ENCODE measurements at regions not wholly inside any gene's neighbourhood (a gene's known extent, or its start where the extent isn't known, plus 50 kb on each side); places are given as distances from the start of the nearest gene placed in this dataset.

DNA sequence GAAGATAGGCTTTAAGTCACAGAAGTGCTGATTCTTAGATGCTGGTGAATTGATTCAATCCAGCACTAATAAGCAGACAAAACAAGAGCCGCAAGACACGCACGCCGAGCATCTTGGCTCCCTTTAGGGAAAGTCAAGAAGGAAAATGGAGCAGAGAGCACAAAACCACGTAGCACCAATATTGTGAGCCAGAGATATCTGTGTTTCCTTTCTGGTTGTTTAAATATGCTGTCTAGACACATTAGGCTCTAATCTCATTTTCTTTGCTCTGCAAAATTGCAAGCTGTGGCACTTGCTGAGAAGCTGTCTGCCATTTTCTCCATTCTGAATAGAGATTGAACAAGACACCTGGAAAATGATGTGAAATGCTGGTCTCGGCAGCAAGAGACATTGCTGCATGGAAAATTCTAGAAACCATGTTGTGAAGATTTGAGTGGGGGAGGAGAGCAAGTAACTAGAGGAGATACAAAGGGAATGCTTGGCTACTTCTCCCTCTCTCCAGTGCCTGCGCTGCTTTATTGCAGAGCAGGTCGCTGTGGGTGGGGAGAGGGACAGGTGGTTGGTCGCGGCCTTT lies 336.3 kb downstream of the MED10 start:
- H3K27me3 ChIP-seq: peaks cover 0 to 11% (median 0%) of the 10 kb centered on the region in 9 donors
- intact Hi-C loops (cut with DNase I): no loop called here
- no peak for ATAC-seq
- no peak for TF ChIP-seq POLR2A (IDR thresholded peaks at IDR 0.05)
- TF ChIP-seq, protein P1, sequence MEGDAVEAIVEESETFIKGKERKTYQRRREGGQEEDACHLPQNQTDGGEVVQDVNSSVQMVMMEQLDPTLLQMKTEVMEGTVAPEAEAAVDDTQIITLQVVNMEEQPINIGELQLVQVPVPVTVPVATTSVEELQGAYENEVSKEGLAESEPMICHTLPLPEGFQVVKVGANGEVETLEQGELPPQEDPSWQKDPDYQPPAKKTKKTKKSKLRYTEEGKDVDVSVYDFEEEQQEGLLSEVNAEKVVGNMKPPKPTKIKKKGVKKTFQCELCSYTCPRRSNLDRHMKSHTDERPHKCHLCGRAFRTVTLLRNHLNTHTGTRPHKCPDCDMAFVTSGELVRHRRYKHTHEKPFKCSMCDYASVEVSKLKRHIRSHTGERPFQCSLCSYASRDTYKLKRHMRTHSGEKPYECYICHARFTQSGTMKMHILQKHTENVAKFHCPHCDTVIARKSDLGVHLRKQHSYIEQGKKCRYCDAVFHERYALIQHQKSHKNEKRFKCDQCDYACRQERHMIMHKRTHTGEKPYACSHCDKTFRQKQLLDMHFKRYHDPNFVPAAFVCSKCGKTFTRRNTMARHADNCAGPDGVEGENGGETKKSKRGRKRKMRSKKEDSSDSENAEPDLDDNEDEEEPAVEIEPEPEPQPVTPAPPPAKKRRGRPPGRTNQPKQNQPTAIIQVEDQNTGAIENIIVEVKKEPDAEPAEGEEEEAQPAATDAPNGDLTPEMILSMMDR (IDR thresholded peaks at IDR 0.05): no peak
- no peaks in the 10 kb centered on the region for H3K9me3 ChIP-seq
- no peaks in the 10 kb centered on the region for H3K36me3 ChIP-seq
- WGBS, 4 donors: 79 to 88% (median 87%) methylated on average over 10 of the region's 10 CpGs
- DNase-seq: no peak
- H3K4me3 ChIP-seq: no peak overlapping the region
- no peak overlapping the region for H3K27ac ChIP-seq
- H3K4me1 ChIP-seq: no peaks in the 10 kb centered on the region

DNA sequence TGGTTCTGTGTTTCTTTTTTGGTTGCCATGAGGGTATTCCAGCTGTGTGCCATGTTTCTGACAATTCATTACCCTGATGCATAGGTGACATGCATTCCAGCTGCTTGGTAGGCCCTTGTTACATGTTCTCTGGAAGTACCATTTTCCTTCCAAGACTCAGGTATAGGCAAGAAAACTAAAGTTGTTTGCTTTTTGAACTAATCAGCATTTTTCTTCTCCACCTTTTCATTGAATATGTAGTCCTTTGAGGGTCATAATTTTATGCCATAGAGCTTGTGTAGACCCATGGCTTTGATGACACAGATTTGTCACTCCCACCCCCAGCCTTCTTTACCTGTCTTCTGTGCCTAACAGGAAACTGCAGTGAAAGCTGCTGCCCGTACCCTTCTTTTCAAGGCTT lies 339.2 kb downstream of the MED10 start:
- no peaks in the 10 kb centered on the region for H3K4me1 ChIP-seq
- ATAC-seq: no peak
- no peak for DNase-seq
- H3K27me3 ChIP-seq: peaks cover 0 to 8% (median 0%) of the 10 kb centered on the region in 9 donors
- TF ChIP-seq POLR2A (IDR thresholded peaks at IDR 0.05): no peak
- TF ChIP-seq, protein P1 (IDR thresholded peaks at IDR 0.05): no peak
- intact Hi-C loops (cut with DNase I): no loop called here
- H3K27ac ChIP-seq: no peak overlapping the region
- H3K9me3 ChIP-seq: no peaks in the 10 kb centered on the region
- 59 to 82% (median 77%) methylated on average over 1 of the region's 1 CpG for WGBS, 4 donors
- no peak overlapping the region for H3K4me3 ChIP-seq
- no peaks in the 10 kb centered on the region for H3K36me3 ChIP-seq

DNA sequence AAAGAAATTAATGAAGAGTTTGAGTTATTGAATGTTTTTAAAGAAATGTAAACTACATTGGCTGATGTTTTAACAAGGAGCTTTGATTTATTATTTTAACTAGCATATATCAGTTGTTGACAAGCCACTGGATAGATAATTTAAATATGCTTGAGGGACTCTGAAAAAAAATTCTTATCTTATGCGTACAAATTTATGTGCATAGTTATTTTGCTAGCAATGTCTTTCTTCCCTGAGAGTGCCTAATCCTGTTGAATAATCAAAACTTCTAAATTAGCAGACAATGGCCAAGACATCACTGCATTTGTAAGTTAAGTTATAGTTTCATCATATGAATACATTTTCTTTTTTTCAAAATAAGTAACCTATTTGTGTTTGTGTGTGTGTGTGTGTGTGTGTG lies 342.3 kb downstream of the MED10 start:
- intact Hi-C loops (cut with DNase I): no loop called here
- Histone ChIP-seq H3K4me1 (no peaks in the 10 kb centered on the region), H3K4me3 (no peak overlapping the region), H3K27me3 (peaks cover 0 to 5% (median 0%) of the 10 kb centered on the region in 9 donors), H3K27ac (no peak overlapping the region), H3K9me3 (no peaks in the 10 kb centered on the region), H3K36me3 (no peaks in the 10 kb centered on the region)
- 67 to 81% (median 76%) methylated on average over 1 of the region's 1 CpG for WGBS, 4 donors
- no peak for ATAC-seq
- DNase-seq: no peak
- TF ChIP-seq, protein P1 (IDR thresholded peaks at IDR 0.05): no peak
- TF ChIP-seq POLR2A (IDR thresholded peaks at IDR 0.05): no peak

DNA sequence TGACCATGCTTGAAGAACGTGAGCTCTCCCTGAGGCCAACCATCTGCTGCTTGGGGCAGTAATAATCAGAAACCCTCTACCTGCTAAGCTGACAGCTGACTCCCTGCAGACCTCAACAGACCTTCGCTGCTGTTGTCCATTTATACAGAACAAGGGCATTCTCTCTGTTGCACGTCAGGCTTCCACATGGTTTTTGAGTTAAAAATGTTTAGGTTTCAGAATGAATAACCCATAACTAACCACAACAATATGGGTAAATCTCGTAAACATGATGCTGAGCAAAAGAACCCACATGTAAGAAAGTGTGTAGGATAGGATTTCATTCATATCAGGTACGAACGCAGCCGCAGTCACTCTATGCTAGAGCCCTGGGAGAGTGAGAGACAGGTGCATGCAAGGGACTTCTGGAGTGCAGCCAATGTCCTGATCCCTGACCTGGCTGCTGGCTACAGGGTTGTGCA lies 348.5 kb downstream of the MED10 start:
- no peak overlapping the region for H3K27ac ChIP-seq
- no peaks in the 10 kb centered on the region for H3K4me1 ChIP-seq
- no peak for DNase-seq
- intact Hi-C loops (cut with DNase I): no loop called here
- no peaks in the 10 kb centered on the region for H3K9me3 ChIP-seq
- no peaks in the 10 kb centered on the region for H3K27me3 ChIP-seq
- no peak for ATAC-seq
- WGBS, 4 donors: 62 to 73% (median 67%) methylated on average over 7 of the region's 7 CpGs
- no peak for TF ChIP-seq POLR2A (IDR thresholded peaks at IDR 0.05)
- TF ChIP-seq, protein P1 (IDR thresholded peaks at IDR 0.05): no peak
- no peak overlapping the region for H3K4me3 ChIP-seq
- H3K36me3 ChIP-seq: no peaks in the 10 kb centered on the region

All from heart left ventricle (tissue), 16 donors.